ENCODE measurements at regions not wholly inside any gene's neighbourhood (a gene's known extent, or its start where the extent isn't known, plus 50 kb on each side); places are given as distances from the start of the nearest gene placed in this dataset.
"Not testable (repeated sequence)": the region's sequence is repeated elsewhere in the genome, so short reads cannot be mapped to it uniquely, and the experiment has no call there.

DNA sequence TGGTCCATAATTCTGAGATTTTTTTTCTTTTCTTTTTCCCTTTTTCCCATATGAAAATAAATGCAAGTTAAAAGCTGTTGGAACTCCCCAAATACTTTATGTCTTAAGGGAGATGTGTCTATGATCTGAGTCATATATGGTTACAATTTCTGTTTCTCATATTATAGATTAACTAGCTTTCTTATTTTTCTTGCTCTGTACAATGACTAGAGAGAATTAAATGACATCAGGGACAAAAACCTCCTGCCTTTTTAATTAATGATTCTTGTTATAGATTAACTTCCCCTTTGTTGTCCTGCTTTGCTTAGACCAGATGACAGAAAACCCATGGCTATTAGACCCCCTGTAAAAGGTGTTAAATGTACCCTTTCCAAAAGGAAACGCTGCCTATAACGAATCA is 643.9 kb upstream of the NXPH2 start:
- Mint-ChIP-seq H3K9me3 (peaks cover 7 to 28% (median 13%) of the 10 kb centered on the region in 9 donors), H3K27me3 (no peaks in the 10 kb centered on the region), H3K36me3 (no peaks in the 10 kb centered on the region), H3K4me1 (no peaks in the 10 kb centered on the region), H3K27ac (no peak overlapping the region), H3K4me3 (no peak overlapping the region)
- ATAC-seq, result no peak
- POLR2A ChIA-PET, result no interaction called here
- DNase-seq, result no peak

DNA sequence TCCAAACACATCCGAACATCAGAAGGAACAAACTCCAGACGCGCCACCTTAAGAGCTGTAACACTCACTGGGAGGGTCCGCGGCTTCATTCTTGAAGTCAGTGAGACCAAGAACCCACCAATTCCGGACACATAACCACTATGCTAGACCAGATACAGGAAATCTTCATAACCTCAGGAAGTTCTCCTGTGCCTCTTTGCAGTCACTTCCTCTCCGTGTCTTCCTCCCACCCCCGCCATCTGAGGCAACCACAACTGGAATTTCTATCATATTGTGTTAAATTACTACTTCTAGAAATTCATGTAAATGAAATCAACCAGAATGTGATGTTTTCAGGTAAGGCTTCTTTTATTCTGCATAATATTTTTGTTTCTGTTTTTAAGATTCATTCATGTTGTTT is 631.0 kb upstream of the NXPH2 start:
- Mint-ChIP-seq H3K9me3 (peaks cover 0 to 32% (median 12%) of the 10 kb centered on the region in 9 donors), H3K4me3 (no peak overlapping the region), H3K27ac (no peak overlapping the region), H3K4me1 (no peaks in the 10 kb centered on the region), H3K36me3 (peaks cover 0 to 9% (median 0%) of the 10 kb centered on the region in 3 donors), H3K27me3 (no peaks in the 10 kb centered on the region)
- DNase-seq, result no peak
- no peak for ATAC-seq
- POLR2A ChIA-PET, result no interaction called here

DNA sequence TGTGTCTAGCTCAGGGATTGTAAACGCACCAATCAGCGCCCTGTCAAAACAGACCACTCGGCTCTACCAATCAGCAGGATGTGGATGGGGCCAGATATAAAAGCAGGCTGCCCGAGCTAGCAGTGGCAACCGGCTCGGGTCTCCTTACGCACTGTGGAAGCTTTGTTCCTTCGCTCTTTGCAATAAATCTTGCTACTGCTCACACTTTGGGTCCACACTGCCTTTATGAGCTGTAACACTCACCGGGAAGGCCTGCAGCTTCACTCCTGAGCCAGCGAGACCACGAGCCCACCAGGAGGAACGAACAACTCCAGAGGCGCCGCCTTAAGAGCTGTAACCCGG is 630.6 kb upstream of the NXPH2 start:
- H3K27ac Mint-ChIP-seq, H3K4me3 Mint-ChIP-seq, ATAC-seq, POLR2A ChIA-PET, H3K36me3 Mint-ChIP-seq, H3K27me3 Mint-ChIP-seq, H3K4me1 Mint-ChIP-seq, DNase-seq: not testable (repeated sequence)
- peaks cover 0 to 32% (median 12%) of the 10 kb centered on the region in 9 donors for H3K9me3 Mint-ChIP-seq

DNA sequence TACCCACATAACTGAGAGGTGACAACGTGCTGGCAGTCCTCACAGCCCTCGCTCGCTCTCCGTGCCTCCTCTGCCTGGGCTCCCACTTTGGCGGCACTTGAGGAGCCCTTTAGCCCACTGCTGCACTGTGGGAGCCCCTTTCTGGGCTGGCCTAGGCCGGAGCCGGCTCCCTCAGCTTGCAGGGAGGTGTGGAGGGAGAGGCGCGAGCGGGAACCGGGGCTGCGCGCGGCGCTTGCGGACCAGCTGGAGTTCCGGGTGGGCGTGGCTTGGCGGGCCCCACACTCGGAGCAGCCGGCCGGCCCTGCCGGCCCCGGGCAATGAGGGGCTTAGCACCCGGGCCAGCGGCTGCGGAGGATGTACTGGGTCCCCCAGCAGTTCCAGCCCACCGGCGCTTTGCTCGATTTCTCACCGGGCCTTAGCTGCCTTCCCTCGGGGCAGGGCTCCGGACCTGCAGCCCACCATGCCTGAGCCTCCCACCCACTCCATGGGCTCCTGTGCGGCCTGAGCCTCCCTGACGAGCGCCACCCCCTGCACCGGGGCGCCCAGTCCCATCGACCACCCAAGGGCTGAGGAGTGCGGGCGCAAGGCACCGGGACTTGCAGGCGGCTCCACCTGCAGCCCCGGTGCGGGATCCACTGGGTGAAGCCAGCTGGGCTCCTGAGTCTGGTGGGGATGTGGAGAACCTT is 630.1 kb upstream of the NXPH2 start:
- not testable (repeated sequence) for H3K4me1 Mint-ChIP-seq

DNA sequence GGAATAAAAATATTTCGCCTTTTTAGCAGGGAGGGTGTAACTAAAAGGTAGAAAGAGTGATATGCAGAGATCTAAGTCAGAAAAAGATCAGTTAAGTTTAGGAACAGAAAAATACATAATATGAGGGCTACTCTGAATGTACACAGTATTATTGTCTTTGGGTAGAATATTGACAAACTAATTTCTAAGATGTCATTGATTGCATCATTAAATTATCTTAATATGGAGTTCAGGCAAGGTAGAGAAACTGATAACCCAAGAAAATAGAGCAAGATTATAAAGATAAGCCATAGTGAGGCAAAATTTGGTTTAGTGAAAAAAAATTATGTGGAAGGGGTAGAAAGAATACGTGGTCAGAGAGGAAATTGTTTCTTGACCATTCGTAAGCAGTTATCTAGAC is 629.0 kb upstream of the NXPH2 start:
- Mint-ChIP-seq H3K27me3 (no peaks in the 10 kb centered on the region), H3K27ac (no peak overlapping the region), H3K4me3 (no peak overlapping the region), H3K36me3 (no peaks in the 10 kb centered on the region), H3K9me3 (peaks cover 0 to 26% (median 9%) of the 10 kb centered on the region in 9 donors), H3K4me1 (no peaks in the 10 kb centered on the region)
- DNase-seq (no peak), ATAC-seq (no peak)
- POLR2A ChIA-PET, result no interaction called here

More for the DNA sequence above, 630.1 kb upstream of the NXPH2 start:
- POLR2A ChIA-PET, H3K4me3 Mint-ChIP-seq, DNase-seq, H3K27me3 Mint-ChIP-seq, H3K27ac Mint-ChIP-seq, H3K36me3 Mint-ChIP-seq, ATAC-seq: not testable (repeated sequence)
- peaks cover 0 to 32% (median 12%) of the 10 kb centered on the region in 9 donors for H3K9me3 Mint-ChIP-seq

DNA sequence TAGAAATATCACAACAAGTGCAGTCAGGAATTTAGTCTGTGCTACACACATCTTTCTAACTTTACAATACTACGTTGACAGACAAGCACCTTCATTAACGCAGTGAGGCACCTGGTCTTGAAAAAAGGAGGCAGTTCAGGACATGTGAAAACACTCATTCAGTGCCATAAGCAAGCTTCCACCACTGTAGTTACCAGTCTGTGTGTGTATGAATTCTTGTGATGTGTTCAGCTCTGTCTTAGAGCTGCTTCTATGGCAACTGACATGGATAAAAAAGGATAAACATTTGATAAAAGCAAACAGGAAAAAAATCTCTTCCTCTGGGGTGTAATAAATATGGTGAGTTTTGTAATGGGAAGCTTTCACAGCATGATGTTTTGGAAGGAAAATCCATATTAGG is 623.8 kb upstream of the NXPH2 start:
- POLR2A ChIA-PET, result no interaction called here
- H3K27ac Mint-ChIP-seq, result no peak overlapping the region
- no peak for ATAC-seq

DNA sequence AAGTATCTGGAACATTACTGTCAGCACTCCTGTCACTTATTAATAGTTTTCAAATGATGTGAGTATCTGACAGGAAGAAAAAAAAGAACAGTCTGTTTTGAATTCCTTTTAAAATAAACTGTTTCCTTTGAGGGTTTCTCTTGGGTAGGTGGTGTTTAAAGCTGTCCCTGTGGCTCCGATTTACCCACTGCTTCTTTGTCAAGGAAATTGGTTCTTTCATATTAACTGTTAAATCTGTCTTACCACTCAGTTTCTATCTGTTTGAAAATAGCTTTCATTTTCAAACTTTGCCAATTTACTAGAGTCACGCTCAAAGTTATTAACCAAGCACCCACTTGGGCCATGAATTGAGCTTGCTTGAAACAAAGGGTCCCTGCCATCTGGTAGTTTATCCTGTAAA is 614.6 kb upstream of the NXPH2 start:
- no peak overlapping the region for H3K4me3 Mint-ChIP-seq
- ATAC-seq (no peak), DNase-seq (no peak)
- no peaks in the 10 kb centered on the region for H3K27me3 Mint-ChIP-seq
- peaks cover 0 to 24% (median 5%) of the 10 kb centered on the region in 9 donors for H3K9me3 Mint-ChIP-seq
- H3K27ac Mint-ChIP-seq, result no peak overlapping the region
- H3K36me3 Mint-ChIP-seq, result no peaks in the 10 kb centered on the region
- POLR2A ChIA-PET, result no interaction called here
- H3K4me1 Mint-ChIP-seq, result no peaks in the 10 kb centered on the region

More for the DNA sequence above, 623.8 kb upstream of the NXPH2 start:
- Mint-ChIP-seq H3K4me1 (no peaks in the 10 kb centered on the region), H3K27me3 (no peaks in the 10 kb centered on the region), H3K4me3 (no peak overlapping the region), H3K36me3 (no peaks in the 10 kb centered on the region), H3K9me3 (peaks cover 3 to 30% (median 9%) of the 10 kb centered on the region in 9 donors)
- no peak for DNase-seq

DNA sequence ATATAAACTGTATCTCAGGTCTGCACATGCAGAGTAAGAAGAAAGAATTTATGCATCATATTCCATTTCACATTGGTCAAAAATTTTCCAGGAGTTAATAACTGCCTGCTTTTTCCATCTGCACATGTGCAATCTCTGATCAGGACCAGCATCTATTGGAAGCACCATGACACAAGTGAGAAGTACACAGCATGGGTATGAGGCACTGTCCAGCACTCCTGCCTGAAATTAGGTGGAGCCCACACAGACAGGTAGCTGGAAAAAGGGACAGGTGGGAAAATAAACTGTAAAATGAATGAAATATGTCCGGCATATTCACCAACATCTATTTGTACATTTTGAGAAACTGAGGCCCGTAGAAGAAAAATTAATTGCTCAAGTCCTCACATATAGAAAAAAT is 609.2 kb upstream of the NXPH2 start:
- Mint-ChIP-seq H3K27me3 (no peaks in the 10 kb centered on the region), H3K9me3 (peaks cover 0 to 36% (median 7%) of the 10 kb centered on the region in 9 donors)
- POLR2A ChIA-PET, result no interaction called here

DNA sequence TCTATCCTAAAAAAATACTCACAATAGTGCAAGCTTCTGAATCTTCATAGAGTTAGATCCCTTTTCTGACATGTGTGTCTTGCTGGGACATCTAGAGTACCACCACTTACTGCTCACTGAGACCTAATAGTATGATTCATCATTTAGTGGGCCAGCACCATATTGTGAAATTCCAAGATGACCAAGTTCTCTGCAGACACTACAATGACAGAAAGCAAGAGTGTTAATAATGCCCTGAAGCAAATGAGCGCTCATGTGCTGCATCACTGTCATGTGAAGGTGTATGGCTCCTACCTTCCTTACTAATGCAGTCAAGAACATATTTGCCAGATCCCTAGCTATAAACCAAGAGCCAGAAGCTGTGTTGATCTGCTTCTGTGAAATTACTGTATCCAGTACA is 606.2 kb upstream of the NXPH2 start:
- POLR2A ChIA-PET, result no interaction called here
- no peaks in the 10 kb centered on the region for H3K4me1 Mint-ChIP-seq
- no peak overlapping the region for H3K4me3 Mint-ChIP-seq
- no peak overlapping the region for H3K27ac Mint-ChIP-seq
- no peaks in the 10 kb centered on the region for H3K27me3 Mint-ChIP-seq
- no peak for DNase-seq
- ATAC-seq, result no peak
- H3K9me3 Mint-ChIP-seq, result peaks cover 3 to 34% (median 16%) of the 10 kb centered on the region in 9 donors
- H3K36me3 Mint-ChIP-seq, result no peaks in the 10 kb centered on the region

More for the DNA sequence above, 609.2 kb upstream of the NXPH2 start:
- Mint-ChIP-seq H3K4me3 (no peak overlapping the region), H3K4me1 (no peaks in the 10 kb centered on the region), H3K36me3 (no peaks in the 10 kb centered on the region), H3K27ac (no peak overlapping the region)
- ATAC-seq, result no peak
- DNase-seq, result no peak

DNA sequence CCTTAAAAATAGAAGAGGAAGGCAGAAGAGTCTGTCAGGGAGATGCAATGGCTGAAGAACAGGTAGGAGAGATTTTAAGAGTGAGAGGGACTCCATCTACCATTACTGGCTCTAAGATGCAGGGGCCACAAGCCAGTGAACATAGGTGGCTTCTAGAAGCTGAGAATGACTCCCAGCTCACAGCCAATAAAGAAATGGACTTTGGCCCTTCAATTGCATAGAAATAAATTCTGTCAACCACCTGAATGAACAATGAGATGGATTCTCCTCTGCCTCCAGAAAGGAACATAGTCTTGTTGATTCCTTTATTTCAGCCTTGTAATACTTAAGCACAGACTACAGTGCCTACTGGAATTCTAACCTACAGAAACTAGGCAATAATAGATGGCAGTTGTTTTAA is 603.3 kb upstream of the NXPH2 start:
- Mint-ChIP-seq H3K4me3 (no peak overlapping the region), H3K4me1 (no peaks in the 10 kb centered on the region), H3K27ac (no peak overlapping the region), H3K9me3 (peaks cover 2 to 40% (median 16%) of the 10 kb centered on the region in 9 donors), H3K27me3 (no peaks in the 10 kb centered on the region), H3K36me3 (no peaks in the 10 kb centered on the region)
- POLR2A ChIA-PET, result no interaction called here
- ATAC-seq (no peak), DNase-seq (no peak)

DNA sequence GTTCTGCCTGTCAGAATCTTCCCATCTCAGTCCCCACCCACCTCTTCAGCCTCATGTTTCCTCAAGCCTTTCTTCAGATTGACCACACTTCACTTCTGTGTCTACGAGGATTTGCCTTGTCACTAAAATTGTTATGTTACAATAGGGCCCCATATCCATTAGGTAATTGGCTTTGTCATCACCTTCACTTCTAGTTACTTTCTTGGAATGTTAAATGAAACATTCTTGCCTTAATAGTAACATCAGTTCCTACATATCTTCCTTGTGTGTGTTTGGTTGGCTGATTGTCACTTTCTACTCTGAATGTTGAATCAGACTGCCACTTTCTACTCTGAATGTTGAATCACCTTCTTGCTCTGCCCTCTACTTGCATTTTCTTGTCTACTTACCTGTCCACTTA is 599.9 kb upstream of the NXPH2 start:
- ATAC-seq (no peak), DNase-seq (no peak)
- POLR2A ChIA-PET, result no interaction called here
- Mint-ChIP-seq H3K4me1 (no peaks in the 10 kb centered on the region), H3K27me3 (no peaks in the 10 kb centered on the region), H3K4me3 (no peak overlapping the region), H3K27ac (no peak overlapping the region), H3K9me3 (peaks cover 8 to 40% (median 13%) of the 10 kb centered on the region in 9 donors), H3K36me3 (no peaks in the 10 kb centered on the region)

DNA sequence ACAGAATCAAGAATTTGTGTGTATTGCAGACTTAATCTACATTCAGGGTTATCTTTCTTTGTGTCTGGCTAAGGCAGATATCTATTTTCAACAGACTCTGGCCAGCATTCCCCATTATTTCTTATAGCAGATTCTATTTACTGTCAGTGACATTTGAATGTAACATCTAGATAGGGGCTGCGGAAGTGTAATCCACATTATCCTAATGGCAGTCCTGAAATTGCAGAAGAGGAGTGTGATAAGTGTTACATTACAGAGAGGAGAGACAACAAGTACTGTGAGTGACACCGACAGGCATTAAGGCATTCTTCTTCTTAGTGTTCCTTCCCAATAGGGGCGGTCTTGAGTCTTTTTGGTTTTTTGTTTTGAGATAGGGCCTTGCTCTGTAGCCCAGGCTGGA is 598.2 kb upstream of the NXPH2 start:
- Mint-ChIP-seq H3K9me3 (peaks cover 8 to 40% (median 13%) of the 10 kb centered on the region in 9 donors), H3K4me3 (no peak overlapping the region), H3K27ac (no peak overlapping the region), H3K36me3 (no peaks in the 10 kb centered on the region), H3K27me3 (no peaks in the 10 kb centered on the region), H3K4me1 (no peaks in the 10 kb centered on the region)
- POLR2A ChIA-PET, result no interaction called here
- DNase-seq, result no peak
- ATAC-seq, result no peak

DNA sequence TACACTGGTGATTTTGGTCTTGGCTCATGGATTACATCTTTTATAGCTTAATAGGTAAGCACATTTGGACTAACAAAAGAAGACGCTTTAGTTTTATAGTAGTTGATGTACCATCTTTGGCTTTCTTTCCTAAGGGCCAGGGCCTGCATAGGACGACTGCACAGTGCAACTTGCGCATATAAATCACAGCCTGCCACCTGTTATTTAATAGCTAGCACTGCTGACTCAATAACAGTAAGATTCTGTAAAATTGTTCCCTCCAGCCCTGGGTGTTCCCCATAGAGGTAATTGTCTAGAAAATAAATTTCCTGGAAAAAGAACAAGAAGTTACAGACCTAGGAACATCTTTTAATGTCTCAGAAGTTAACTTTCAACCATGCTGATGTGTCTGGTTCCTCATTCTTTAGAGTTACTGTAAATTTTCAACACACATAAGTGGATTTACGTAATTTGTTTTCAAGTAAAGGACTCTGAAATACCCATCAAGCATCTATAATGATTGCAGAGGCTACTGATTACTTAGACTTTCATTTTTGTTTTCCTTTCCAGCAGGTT is 594.2 kb upstream of the NXPH2 start:
- H3K36me3 Mint-ChIP-seq, result no peaks in the 10 kb centered on the region
- no peak overlapping the region for H3K27ac Mint-ChIP-seq
- ATAC-seq, result no peak
- no peak for DNase-seq
- no peak overlapping the region for H3K4me3 Mint-ChIP-seq
- H3K4me1 Mint-ChIP-seq, result no peaks in the 10 kb centered on the region
- H3K9me3 Mint-ChIP-seq, result peaks cover 5 to 44% (median 17%) of the 10 kb centered on the region in 9 donors
- POLR2A ChIA-PET, result no interaction called here
- no peaks in the 10 kb centered on the region for H3K27me3 Mint-ChIP-seq
